ENCODE measurements at regions not wholly inside any gene's neighbourhood (a gene's known extent, or its start where the extent isn't known, plus 50 kb on each side); places are given as distances from the start of the nearest gene placed in this dataset.

DNA sequence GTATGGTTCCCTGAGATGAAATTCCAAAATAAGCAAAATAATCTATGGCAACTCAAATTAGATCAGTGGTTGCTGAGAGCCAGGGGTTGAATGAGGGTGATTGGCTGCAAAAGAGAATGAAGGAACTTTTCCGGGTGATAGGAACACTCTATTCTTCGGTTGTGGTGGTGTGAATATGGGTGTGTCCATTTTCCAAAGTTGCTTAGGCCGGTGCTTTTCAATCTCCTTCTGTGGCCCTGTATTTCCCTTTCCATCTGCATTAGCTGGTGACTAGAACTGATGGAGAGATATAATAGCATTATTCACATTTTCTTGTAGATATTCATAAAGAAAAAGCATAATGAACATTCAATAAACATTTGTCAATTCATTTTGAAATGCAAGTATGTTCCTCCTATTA is 382.9 kb downstream of the TFEC start:
- no peak overlapping the region for H3K4me2 ChIP-seq (ENCODE audit: insufficient read depth, low read length)
- no peak overlapping the region for H3K27ac ChIP-seq (ENCODE audit: extremely low read depth, low read depth, low read length)
- H3K36me3 ChIP-seq (ENCODE audit: control insufficient read depth, insufficient read depth, low read length) = no peaks in the 10 kb centered on the region
- 1% methylated on average over 3 of the region's 3 CpGs for WGBS (ENCODE audit: insufficient coverage, low coverage, missing lambda C conversion rate)
- intact Hi-C loops (cut with micrococcal nuclease) = no loop called here
- TF ChIP-seq C11orf30 (IDR thresholded peaks at IDR 0.05; ENCODE audit: low read depth) (no peak), ZNF436 (CRISPR knock-in tag; IDR thresholded peaks at IDR 0.05) (no peak), CCAR2 (IDR thresholded peaks at IDR 0.05; ENCODE audit: low read depth, low read length) (no peak), NRF1 (conservative IDR thresholded peaks at IDR 0.05 in 1 of 2, IDR thresholded peaks at IDR 0.05 in 1 of 2) (no peak), NR3C1 (CRISPR knock-in tag; IDR thresholded peaks at IDR 0.05) (no peak), ZNF707 (CRISPR knock-in tag; conservative IDR thresholded peaks at IDR 0.05) (no peak), CBX2 (IDR thresholded peaks at IDR 0.05; ENCODE audit: insufficient read depth, low read length, poor library complexity, severe bottlenecking) (no peak), ZNF644 (tag; IDR thresholded peaks at IDR 0.05; ENCODE audit: low read depth) (no peak), ZNF146 (CRISPR knock-in tag; IDR thresholded peaks at IDR 0.05; ENCODE audit: unreplicated experiment) (no peak), RFX5 (IDR thresholded peaks at IDR 0.05; ENCODE audit: low read depth, low read length) (no peak), MCM5 (IDR thresholded peaks at IDR 0.05; ENCODE audit: low read depth) (no peak), YBX1 (IDR thresholded peaks at IDR 0.05) (no peak), SIN3B (IDR thresholded peaks at IDR 0.05; ENCODE audit: low read depth) (no peak), CBX8 (IDR thresholded peaks at IDR 0.05; ENCODE audit: borderline replicate concordance, extremely low read depth, low read depth, low read length, poor library complexity, severe bottlenecking) (no peak), MTA2 (IDR thresholded peaks at IDR 0.05; ENCODE audit: low read depth) (no peak), RAD21 (CRISPR knock-in tag; conservative IDR thresholded peaks at IDR 0.05 in 1 of 2, IDR thresholded peaks at IDR 0.05 in 1 of 2) (no peak), JUN (IDR thresholded peaks at IDR 0.05; ENCODE audit: borderline replicate concordance, low read depth, low read length) (no peak), JUN (CRISPR knock-in tag; IDR thresholded peaks at IDR 0.05; ENCODE audit: borderline replicate concordance) (no peak)
- TF ChIP-seq, protein P1, sequence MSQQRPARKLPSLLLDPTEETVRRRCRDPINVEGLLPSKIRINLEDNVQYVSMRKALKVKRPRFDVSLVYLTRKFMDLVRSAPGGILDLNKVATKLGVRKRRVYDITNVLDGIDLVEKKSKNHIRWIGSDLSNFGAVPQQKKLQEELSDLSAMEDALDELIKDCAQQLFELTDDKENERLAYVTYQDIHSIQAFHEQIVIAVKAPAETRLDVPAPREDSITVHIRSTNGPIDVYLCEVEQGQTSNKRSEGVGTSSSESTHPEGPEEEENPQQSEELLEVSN (IDR thresholded peaks at IDR 0.05; ENCODE audit: borderline replicate concordance in 1 of 2, extremely low read depth in 1 of 2, insufficient read depth in 1 of 2, insufficient read length in 1 of 2, low read depth in 1 of 2, low read length in 1 of 2, poor library complexity in 1 of 2, severe bottlenecking in 1 of 2) = no peak
- no peaks in the 10 kb centered on the region for H4K20me1 ChIP-seq (replicated peaks; ENCODE audit: control insufficient read depth, insufficient read depth, low read length)
- ATAC-seq (no peak), FAIRE-seq (no peak), DNase-seq (ENCODE audit: extremely low read depth in 1 of 4, low spot score in 3 of 4) (no peak)
- no TSS peak for BruUV-seq (replicated peaks)
- no peak overlapping the region for H3K4me3 ChIP-seq
- in situ Hi-C loops (cut with MboI) = no loop called here
- ChIA-PET CTCF (ENCODE audit: low intra/inter-chr PET ratio) (no interaction called here), POLR2A (no interaction called here)
- H3K79me2 ChIP-seq (ENCODE audit: control insufficient read depth, insufficient read depth, low read length) = no peaks in the 10 kb centered on the region
- no peaks in the 10 kb centered on the region for H3K9me1 ChIP-seq (ENCODE audit: control insufficient read depth, insufficient read depth, low read length)
- H3K9me3 ChIP-seq (replicated peaks; ENCODE audit: control insufficient read depth, insufficient read depth, low read depth, low read length) = no peaks in the 10 kb centered on the region
- no peaks in the 10 kb centered on the region for H3K27me3 ChIP-seq (ENCODE audit: control insufficient read depth in 2 of 2, insufficient read depth in 2 of 2, low read length in 2 of 2)
- H3K9ac ChIP-seq (ENCODE audit: insufficient read depth in 1 of 2, low read depth in 2 of 2, low read length in 2 of 2) = no peak overlapping the region
- H2AFZ ChIP-seq (ENCODE audit: low read depth, low read length) = no peak overlapping the region
- no peaks in the 10 kb centered on the region for H3K4me1 ChIP-seq (replicated peaks in 1 of 2; ENCODE audit: control insufficient read depth in 2 of 2, insufficient read depth in 2 of 2, low read length in 2 of 2)
